HG03159 (cell line): ENCODE measurements at regions not wholly inside any gene's neighbourhood (a gene's known extent, or its start where the extent isn't known, plus 50 kb on each side); places are given as distances from the start of the nearest gene placed in this dataset.
A peak's percentile ranks its signal among the peaks of the same experiment; 100 is the strongest.

ENCODE experiments used
- ATAC-seq: cut with Tn5 transposase; IDR thresholded peaks from one replicate; pipeline ENCODE4 v1.9.1; 2021; ENCODE audit warnings: mild to moderate bottlenecking, moderate library complexity; ENCODE audit not compliant: unreplicated experiment

DNA sequence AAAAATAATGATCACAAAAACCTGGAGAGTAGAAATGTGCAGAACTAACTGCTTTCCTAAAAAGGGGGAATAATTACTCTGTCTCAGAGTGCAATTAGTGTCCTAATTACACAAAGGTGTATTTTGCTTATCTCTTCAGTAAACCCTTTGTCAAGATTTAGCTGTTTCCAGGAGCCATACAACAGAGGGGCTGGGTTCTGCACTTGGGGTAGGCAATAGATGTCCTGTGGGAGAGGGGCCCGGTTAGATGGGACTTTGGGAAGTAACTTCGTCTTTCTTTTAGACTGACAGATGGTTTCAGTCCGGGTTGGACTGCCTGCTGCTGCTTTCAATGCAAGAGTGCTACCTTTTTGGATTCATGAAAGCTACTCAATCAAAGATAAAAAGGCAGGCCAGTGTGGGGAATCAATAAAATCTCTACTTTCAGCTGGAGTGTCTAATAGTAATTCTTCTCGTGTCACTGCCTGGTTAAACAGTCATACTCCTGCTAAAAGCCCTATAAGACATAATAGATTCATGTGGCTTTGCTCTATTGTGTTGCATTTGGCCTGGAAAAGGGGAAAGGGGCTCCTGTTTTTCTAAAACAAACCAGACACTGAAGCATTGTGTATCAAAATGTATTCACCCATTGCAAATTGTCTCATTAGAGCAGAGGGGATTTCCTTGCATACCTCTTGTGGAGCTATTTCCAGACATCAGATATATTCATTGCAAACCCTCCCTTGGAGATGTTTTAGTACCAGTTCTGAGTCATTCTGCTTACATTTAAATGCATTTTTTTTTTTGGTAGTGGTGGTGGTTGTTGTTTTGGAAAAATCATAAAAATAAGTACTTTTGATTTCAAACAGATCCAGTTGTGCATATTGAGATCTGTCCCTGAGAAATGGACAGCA, 83.3 kb upstream of the PCDH8 start:
- ATAC-seq, result no peak

DNA sequence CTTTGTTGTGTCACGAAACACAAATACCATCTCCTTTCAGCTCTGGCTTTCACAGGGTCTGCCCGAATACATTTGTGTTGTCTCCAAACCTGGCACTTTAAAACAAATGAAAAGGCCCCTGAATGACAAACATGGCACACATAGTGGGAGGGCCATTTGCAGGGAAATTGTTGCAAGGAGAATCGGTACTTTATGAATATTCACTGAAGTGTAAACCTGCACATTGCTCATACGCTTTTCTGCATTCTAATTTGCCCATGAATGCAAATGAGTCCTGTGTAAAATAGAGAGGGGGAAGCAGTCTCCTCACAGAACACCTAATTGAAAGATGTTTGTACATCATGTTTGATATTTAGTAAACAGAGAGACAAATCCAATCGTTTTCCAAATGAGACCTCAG, 82.7 kb upstream of the PCDH8 start:
- ATAC-seq, result no peak

DNA sequence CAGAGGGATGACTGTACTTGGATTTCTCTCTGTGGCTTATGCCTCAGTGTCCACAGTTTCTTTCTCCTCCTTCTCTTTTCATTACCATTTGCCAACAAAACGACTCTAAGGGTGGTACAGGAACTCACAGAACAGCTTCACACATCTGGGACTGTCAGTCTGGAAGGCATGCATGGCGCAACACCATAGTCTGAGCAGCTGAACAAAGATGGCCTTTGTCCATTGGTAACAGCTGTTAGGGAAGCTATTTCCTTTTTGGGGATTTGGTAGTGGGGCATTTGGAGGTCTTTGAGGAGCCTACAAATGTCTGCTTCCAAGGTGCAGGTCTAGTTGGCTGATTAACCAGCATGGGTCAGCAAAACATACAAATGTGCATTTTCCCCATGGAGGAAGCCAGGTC, 81.4 kb upstream of the PCDH8 start:
- ATAC-seq, result no peak

DNA sequence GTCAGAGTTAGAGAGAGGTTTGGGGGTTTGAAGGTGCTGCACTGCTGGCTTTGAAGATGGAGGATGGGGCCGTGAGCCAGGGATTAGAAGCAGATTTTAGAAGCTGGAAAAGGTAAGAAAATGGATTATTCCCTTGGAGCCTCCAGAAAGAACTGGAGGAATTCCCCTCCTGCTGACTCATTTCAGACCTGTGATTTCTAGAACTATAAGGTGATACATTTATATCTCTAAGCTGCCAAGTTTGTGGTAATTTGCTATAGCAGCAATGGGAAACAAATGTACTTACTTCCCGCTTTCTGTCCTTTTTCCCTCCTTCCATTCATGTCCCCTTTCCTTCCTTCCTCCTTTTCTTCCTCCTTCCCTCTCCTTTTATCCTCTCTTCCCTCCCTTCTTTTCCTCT, 78.5 kb upstream of the PCDH8 start:
- ATAC-seq, result no peak

DNA sequence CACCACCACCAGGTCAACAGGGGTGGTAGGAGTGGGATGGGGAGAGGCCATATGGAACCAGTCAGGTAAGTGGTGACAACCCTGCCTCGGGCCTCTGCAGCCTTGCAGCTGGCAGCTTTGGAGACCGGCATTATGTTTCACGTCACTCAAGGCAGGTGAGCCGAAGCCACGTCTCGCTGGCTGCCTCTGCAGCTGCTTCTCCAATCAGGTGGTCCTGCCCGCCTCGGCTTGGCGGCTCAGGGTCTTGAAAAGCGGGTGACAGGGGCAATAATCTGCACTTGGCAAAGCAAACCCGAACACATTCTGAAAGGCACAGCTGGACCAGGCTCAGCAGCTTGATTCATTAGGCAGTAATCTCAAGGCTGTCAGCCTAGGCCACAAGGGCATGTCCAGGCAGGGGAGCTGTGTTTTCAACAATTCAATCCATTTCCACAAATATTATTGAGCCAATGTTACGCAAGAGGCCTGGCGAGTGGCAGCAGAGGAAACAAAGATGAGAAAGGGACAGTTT, 77.4 kb upstream of the PCDH8 start:
- no peak for ATAC-seq

DNA sequence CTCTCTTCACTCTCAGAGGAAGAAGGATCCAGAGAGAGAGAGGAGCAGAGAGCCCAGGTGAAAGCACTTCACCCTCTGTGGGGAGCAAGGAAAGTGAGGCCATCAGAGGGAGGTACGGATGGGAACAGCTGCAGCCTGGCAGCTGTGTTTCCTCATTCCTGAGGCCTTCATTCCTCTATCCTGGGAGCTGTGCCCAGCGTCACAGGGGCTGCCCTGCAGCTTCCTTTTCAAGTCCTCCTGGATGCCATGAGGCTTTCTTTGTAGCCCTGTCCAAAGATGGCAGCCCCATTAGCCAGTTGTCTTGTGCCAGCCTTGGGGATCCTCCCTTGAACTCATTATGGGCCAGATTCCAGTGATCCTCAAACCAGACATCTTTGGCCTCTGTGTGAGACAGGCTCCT, 76.8 kb upstream of the PCDH8 start:
- no peak for ATAC-seq

DNA sequence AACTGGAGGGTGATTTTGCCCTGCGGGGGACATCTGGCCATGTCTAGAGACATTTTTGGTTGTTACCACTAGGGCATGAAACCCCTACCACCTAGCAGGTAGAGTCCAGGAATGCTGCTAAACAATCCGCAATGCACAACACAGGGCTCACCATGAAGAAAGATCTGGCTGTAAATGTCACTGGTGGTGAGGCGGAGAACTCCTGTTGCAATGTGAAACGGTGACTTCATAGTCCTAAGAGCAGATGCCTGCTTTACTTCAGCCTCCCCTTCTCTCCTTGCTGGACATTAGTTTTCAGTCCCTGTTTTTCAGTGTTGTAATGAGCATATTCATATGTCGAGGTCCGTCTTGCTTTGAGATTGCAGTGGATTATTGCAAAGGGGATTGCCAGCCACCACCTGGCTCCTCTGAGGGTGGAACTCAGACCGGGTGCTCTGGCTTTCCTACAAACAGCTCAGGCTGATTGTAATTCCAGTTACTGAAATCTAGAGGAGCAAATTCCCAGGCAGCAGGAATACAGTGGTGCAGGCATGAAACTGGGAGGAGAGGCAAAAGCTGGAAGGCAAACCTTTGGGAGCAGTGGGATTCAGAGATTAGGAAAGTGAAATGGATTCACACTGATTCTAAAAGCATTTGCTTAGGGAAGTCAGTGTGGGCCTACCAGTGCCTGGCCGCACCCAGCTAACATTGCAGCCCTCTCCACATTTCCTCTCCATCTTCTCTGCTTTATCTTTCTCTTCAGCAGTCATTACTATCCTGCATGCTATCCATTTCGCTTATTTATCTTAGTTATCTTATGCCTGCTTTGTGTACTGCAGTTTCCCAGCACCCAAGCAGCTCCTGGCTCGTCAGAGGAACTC, 76.1 kb upstream of the PCDH8 start:
- ATAC-seq, result no peak

DNA sequence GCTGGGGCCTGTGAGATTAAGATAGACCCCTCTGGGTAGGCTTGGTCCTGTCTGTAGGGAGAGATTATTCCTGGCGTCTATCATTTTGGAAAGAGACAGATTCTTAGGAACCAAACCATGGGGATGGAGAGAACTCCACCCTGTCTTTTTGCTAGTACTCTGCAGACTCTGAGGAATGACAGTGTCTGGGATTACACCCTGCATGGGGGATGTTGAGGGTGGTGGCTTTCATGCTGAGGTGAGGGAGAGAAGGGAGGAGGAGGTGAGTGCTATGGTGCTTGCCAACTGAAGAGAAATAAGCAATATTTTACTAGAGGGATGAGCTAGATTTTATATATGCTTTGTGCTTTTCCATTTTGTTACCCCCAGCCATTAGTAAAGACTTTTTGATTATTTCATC, 74.5 kb upstream of the PCDH8 start:
- no peak for ATAC-seq

DNA sequence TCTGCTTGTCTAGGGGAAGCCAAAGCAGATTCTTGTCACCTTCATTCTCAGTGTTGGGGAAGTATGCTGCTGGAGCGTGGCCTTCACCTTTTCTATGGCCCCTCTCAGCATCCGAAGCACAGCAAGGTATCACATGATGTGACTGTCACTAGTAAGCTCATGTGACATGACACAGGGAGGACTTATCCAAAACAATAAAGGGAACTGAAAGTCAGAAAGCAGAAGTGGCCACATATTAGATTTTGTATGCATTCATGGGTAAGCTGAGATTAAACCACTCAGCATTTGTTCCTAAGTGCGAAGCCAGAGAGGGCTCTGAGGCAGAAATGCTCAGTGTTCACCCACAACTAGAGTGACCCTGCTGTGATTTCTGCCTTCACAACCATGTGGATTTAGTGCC, 72.8 kb upstream of the PCDH8 start:
- ATAC-seq, result peak; percentile 99

DNA sequence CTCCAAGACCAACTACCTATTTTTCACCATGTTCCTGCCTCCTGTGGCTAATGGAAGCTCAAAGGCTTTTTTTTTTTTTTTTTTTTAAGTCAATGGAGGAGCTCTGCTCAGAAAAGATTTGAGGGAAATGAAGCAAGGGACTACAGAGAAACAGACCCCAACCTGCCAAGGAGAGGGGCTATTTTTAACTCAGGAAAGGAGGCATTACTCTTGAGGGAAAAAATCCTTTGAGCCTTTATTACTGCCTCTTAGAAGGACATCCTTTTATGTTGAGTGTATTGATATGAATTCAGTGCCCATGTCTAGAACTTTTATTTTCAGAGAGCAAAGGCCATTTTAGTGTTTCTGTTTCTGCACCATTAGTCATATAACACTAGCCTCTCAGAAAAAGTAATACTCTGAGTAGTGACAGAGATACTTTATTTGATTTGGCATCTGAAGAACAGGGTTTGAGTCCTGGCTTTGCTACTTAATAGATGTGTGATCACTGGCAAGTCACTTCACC, 68.1 kb upstream of the PCDH8 start:
- no peak for ATAC-seq

DNA sequence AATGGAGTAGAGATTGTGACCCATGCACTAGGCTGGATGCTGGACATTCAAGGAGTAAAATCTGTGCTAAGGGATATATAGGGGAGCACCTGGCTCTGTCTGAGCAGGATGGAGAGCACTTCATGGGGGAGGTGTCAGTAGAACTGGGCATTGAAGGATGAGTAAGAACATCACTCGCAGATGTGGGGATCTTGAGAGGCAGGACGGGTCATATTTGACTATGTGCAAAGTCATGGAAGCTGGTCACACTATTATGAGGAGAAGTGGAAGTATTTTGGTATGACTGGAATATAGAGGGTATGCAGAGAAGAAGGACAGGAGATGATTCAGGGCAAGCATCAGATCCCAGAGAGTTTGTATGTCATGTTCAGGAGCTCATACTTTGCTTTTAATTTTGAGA, 62.9 kb upstream of the PCDH8 start:
- no peak for ATAC-seq

DNA sequence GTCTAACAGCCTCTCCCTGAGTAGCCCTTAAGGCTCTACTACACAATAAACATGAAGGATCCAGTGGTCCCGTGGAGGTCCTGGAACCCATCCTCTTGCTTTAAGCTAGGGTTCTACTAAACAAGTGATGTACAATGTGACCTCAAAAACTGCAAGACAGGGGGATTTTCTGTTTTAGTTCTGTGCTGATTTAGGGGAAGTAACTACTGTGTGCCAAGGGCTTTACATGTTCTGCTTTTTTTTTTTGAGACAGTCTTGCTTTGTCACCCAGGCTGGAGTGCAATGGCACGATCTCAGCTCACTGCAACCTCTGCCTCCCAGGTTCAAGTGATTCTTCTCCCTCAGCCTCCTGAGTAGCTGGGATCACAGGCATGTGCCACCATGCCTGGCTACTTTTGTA, 61.9 kb upstream of the PCDH8 start:
- peak; percentile 63 for ATAC-seq

DNA sequence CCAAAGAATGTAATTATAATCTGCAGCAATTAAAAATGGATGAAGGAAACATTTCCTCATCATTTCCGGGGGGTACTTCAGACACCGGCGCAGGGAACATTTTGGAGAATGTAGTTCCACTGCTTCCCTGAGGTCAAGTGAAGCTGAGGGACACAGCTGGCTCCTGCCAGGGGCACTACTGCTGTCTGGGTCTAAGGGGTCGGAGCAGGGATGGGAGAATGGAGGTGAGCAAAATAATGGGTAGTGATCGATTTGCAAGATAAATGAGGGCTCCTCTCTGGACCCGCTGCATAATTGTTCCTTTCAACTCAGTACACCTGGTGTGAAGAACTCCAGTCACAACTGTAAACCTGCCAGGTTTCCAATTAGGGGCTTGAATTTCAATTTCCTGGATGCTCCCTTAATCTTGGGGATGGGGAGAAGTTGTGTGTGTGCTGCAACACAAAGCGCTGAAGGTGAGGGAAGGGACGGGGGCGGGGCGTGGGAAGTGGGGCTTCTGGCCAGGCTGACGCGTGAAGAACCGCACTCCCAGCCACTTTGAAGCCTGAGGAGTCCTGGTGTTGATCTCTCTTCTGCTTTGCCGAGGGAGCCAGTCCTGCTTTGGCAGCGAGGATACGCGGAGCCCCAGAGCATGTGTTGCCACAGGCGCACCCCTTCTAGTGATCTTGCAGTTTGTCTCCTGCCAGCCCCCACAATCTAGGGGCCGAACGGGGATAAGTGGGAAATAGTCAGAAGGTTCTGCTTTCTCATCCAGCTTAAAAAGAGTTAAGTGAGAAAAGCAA, 57.9 kb upstream of the PCDH8 start:
- no peak for ATAC-seq

DNA sequence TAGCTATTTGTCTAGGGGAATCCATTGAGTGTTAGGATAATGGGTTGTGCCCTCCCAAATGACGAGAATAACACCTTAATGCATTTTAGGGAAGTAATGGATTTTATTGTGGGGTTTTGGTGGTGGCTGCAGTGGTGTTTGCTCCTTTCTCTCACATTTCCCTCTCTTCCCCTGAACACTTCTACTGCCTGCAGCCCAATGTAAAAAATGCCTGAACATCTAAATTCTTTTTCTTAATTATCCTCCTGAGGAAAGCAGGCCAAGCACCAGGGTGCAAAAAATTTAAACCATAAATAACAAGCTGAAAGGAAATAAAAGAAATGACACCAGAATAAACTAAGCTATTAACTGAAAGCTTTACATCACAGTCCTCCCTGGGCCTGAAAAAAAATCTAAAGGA, 57.3 kb upstream of the PCDH8 start:
- no peak for ATAC-seq

DNA sequence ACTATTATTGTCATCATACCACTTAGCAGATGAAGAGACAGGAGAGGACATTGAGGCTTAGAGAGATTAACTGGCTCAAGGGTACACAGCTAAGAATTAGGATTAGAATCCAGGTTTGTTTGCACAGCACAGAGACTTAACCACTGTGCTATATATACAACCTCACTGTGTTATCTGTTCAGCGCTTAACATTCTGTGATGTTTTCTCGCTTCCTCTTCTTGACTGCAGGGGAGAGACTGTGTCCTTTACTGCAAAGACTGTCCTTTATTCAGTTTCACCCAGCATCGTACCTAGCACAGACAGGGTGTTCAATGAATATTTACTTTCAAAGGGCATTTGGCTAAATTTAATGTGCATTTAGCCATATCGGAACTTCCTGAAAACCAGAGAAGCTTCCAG, 54.9 kb upstream of the PCDH8 start:
- ATAC-seq, result peak; percentile 94

DNA sequence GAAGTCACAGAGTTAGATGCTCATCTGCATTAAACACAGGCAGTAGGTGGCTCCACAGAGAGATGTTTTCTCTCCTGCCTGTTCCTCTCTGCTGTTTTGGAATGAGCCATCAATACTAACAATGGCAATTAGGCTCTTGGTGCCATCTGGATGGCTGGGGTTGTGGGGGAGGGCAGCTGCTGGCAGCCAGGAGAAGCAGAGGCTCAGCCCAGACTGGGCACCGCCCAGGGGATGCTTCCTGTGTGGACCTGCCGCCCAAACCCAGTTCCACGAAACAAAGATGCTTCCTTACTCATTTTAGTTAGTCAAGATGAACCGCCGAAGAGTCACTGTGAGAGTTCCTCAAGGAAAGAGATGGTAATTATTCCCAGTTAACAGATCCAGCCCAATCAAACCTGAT, 50.8 kb upstream of the PCDH8 start:
- ATAC-seq, result no peak
